Panc1 (cell line): ENCODE measurements at regions not wholly inside any gene's neighbourhood (a gene's known extent, or its start where the extent isn't known, plus 50 kb on each side); places are given as distances from the start of the nearest gene placed in this dataset.

Experiments used
- ATAC-seq: fragments of 200-7000 bp; cut with Tn5 transposase; 2 replicates; pipeline ENCODE4 v1.9.1; 2020; ENCODE audit warnings: mild to moderate bottlenecking, moderate library complexity
- BruUV-seq: library from RNA; stranded (reverse); fragments of 400-500 nt; replicated peaks from 2 replicates; lab custom pipeline; 2021; lab: Mats Ljungman, UMichigan
- CTCF ChIA-PET: fragments of 300-600 bp; sonication (Branson Sonifier 250); formaldehyde crosslinking; loops from one replicate; lab custom pipeline; 2022; ENCODE audit warnings: antibody characterized with exemption; lab: Charles Lee
- POLR2A ChIA-PET: fragments of 300-600 bp; sonication (Branson Sonifier 250); formaldehyde crosslinking; loops from one replicate; lab custom pipeline; 2022; ENCODE audit warnings: antibody characterized with exemption; lab: Charles Lee
- DNase-seq: peaks from one replicate; pipeline ENCODE4 v3.0.0-alpha.2; 2010; ENCODE audit warnings: low read depth, low spot score
- H3K27ac ChIP-seq: 2 replicates; pipeline ENCODE4 v1.5.1; 2011; ENCODE audit warnings: mild to moderate bottlenecking, low read length, inconsistent platforms
- H3K27me3 ChIP-seq: fragments of 200-500 bp; sonication (Bioruptor generic); 2 replicates; pipeline ENCODE4 v1.6.0; 2014; ENCODE audit warnings: low read length, inconsistent platforms; ENCODE audit not compliant: control insufficient read depth, insufficient read depth
- H3K36me3 ChIP-seq: fragments of 200-500 bp; sonication (Bioruptor generic); 2 replicates; pipeline ENCODE4 v1.5.1; 2014; ENCODE audit warnings: inconsistent platforms, mild to moderate bottlenecking, low read length, moderate library complexity; ENCODE audit not compliant: control insufficient read depth, insufficient read depth
- H3K4me1 ChIP-seq: 2 replicates; pipeline ENCODE4 v1.5.1; 2011; ENCODE audit warnings: inconsistent platforms, mild to moderate bottlenecking, low read length, moderate library complexity; ENCODE audit not compliant: control insufficient read depth, insufficient read depth
- H3K4me3 ChIP-seq, 2 experiments: 2 replicates each; pipeline ENCODE4 v1.5.1; 2011 to 2012; ENCODE audit warnings: low read depth in 2 of 2, low read length in 2 of 2, mild to moderate bottlenecking in 2 of 2, inconsistent platforms in 1 of 2, moderate library complexity in 1 of 2
- H3K9me3 ChIP-seq: fragments of 200-500 bp; sonication (Bioruptor generic); 2 replicates; pipeline ENCODE4 v1.5.1; 2014; ENCODE audit warnings: low read depth, mild to moderate bottlenecking, inconsistent platforms, low read length, moderate library complexity; ENCODE audit not compliant: control insufficient read depth, insufficient read depth
- POLR2AphosphoS5 ChIP-seq: IDR thresholded peaks from 2 replicates; pipeline ENCODE4 v1.6.1; 2012; ENCODE audit warnings: mild to moderate bottlenecking, low read depth, low read length, moderate library complexity
- SIN3A ChIP-seq: IDR thresholded peaks from 2 replicates; pipeline ENCODE4 v1.6.1; 2012; ENCODE audit warnings: low read depth, mild to moderate bottlenecking, low read length, moderate library complexity, borderline replicate concordance; ENCODE audit not compliant: insufficient read depth
- TCF7L2 ChIP-seq: IDR thresholded peaks from 2 replicates; pipeline ENCODE4 v1.6.1; 2011; ENCODE audit warnings: mild to moderate bottlenecking, low read depth, low read length, inconsistent platforms
- in situ Hi-C: cut with HindIII; loops from 2 replicates; pipeline ENCODE4 v1.10.0; 2016; ENCODE audit warnings: low sequenced_read_pairs, low pct_unique_long_range_greater_than_20kb
- intact Hi-C: fragments of 100-400 bp; cut with micrococcal nuclease; formaldehyde crosslinking; loops from one replicate; pipeline ENCODE4 v1.10.0; 2022; ENCODE audit not compliant: unreplicated experiment
- TF ChIP-seq, protein P1 (sequence below): fragments of 450-650 bp; IDR thresholded peaks from 2 replicates; pipeline ENCODE4 v1.5.1; 2017; ENCODE audit warnings: mild to moderate bottlenecking
- TF ChIP-seq, protein P2 (sequence below), 2 experiments: IDR thresholded peaks; 2 replicates each; pipeline ENCODE4 v1.6.1; 2011 to 2012; ENCODE audit warnings: low read depth in 2 of 2, control low read depth in 1 of 2, low read length in 1 of 2, mild to moderate bottlenecking in 1 of 2, moderate library complexity in 1 of 2; ENCODE audit not compliant: insufficient read depth in 1 of 2

DNA sequence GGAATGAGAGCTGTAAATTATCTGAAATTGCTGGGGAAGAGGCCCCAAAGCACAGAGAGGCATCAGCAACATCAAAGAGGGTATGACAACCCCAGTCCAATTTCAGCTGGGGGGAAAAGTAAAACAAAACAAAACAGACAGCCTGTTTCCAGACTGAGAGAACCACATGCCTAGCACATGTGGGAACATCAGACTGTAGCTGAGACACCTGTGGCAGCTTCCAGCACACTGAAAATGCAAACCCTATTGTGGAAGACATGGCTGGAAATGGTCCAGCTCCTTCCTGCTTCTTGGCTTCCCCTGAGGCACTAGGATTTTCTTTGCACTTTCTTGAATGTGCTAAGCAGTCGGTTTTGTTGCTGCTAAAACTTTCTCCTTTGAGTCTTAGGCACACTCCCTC lies 240.9 kb upstream of the STS start:
- H3K27ac ChIP-seq = no peak overlapping the region
- H3K27me3 ChIP-seq = no peaks in the 10 kb centered on the region
- no peak for DNase-seq
- no peak for ATAC-seq
- no peaks in the 10 kb centered on the region for H3K9me3 ChIP-seq
- intact Hi-C loops (no loop called here), in situ Hi-C loops (no loop called here)
- no peaks in the 10 kb centered on the region for H3K4me1 ChIP-seq
- H3K36me3 ChIP-seq = no peaks in the 10 kb centered on the region
- TF ChIP-seq, protein P1, sequence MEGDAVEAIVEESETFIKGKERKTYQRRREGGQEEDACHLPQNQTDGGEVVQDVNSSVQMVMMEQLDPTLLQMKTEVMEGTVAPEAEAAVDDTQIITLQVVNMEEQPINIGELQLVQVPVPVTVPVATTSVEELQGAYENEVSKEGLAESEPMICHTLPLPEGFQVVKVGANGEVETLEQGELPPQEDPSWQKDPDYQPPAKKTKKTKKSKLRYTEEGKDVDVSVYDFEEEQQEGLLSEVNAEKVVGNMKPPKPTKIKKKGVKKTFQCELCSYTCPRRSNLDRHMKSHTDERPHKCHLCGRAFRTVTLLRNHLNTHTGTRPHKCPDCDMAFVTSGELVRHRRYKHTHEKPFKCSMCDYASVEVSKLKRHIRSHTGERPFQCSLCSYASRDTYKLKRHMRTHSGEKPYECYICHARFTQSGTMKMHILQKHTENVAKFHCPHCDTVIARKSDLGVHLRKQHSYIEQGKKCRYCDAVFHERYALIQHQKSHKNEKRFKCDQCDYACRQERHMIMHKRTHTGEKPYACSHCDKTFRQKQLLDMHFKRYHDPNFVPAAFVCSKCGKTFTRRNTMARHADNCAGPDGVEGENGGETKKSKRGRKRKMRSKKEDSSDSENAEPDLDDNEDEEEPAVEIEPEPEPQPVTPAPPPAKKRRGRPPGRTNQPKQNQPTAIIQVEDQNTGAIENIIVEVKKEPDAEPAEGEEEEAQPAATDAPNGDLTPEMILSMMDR = no peak
- TF ChIP-seq TCF7L2 = no peak
- TF ChIP-seq SIN3A = no peak
- TF ChIP-seq, protein P2, sequence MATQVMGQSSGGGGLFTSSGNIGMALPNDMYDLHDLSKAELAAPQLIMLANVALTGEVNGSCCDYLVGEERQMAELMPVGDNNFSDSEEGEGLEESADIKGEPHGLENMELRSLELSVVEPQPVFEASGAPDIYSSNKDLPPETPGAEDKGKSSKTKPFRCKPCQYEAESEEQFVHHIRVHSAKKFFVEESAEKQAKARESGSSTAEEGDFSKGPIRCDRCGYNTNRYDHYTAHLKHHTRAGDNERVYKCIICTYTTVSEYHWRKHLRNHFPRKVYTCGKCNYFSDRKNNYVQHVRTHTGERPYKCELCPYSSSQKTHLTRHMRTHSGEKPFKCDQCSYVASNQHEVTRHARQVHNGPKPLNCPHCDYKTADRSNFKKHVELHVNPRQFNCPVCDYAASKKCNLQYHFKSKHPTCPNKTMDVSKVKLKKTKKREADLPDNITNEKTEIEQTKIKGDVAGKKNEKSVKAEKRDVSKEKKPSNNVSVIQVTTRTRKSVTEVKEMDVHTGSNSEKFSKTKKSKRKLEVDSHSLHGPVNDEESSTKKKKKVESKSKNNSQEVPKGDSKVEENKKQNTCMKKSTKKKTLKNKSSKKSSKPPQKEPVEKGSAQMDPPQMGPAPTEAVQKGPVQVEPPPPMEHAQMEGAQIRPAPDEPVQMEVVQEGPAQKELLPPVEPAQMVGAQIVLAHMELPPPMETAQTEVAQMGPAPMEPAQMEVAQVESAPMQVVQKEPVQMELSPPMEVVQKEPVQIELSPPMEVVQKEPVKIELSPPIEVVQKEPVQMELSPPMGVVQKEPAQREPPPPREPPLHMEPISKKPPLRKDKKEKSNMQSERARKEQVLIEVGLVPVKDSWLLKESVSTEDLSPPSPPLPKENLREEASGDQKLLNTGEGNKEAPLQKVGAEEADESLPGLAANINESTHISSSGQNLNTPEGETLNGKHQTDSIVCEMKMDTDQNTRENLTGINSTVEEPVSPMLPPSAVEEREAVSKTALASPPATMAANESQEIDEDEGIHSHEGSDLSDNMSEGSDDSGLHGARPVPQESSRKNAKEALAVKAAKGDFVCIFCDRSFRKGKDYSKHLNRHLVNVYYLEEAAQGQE (IDR thresholded peaks at IDR 0.05; ENCODE audit: insufficient read depth in 1 of 2, low read depth in 2 of 2, low read length in 1 of 2) = no peak
- no peak for TF ChIP-seq POLR2AphosphoS5
- H3K4me3 ChIP-seq = no peak overlapping the region
- ChIA-PET POLR2A (no interaction called here), CTCF (no interaction called here)
- BruUV-seq = no TSS peak

DNA sequence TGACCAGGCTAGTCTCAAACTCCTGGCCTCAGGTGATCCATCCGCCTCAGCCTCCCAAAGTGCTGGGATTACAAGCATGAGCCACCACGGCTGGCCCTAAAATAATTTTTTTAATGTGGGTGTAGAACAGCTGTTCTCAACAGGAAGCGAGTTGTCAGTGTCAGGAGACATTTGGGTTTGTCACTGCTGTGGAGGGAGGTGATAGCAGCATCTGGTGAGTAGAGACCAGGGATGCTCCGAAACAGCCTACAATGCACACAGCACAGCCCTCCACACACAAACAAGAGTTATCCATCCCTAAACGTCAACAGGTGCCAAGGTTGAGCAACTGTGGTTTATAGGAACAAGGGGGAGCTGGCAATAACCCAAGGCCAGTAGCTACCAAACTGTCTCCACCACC lies 243.4 kb upstream of the STS start:
- ChIA-PET CTCF (no interaction called here), POLR2A (no interaction called here)
- H3K4me3 ChIP-seq = no peak overlapping the region
- intact Hi-C loops = no loop called here
- H3K4me1 ChIP-seq = no peaks in the 10 kb centered on the region
- no TSS peak for BruUV-seq
- TF ChIP-seq, protein P2 (IDR thresholded peaks at IDR 0.05; ENCODE audit: insufficient read depth in 1 of 2, low read depth in 2 of 2, low read length in 1 of 2) = no peak
- TF ChIP-seq, protein P1 = no peak
- no peak for TF ChIP-seq POLR2AphosphoS5
- no peak for TF ChIP-seq TCF7L2
- no peak for TF ChIP-seq SIN3A
- H3K27ac ChIP-seq = no peak overlapping the region
- no peaks in the 10 kb centered on the region for H3K9me3 ChIP-seq
- no peak for DNase-seq
- in situ Hi-C loops = no loop called here
- ATAC-seq = no peak
- no peaks in the 10 kb centered on the region for H3K27me3 ChIP-seq
- no peaks in the 10 kb centered on the region for H3K36me3 ChIP-seq
